G401.6 (cell line): ENCODE measurements at regions not wholly inside any gene's neighbourhood (a gene's known extent, or its start where the extent isn't known, plus 50 kb on each side); places are given as distances from the start of the nearest gene placed in this dataset.

Experiments
- FAIRE-seq: peaks from 2 replicates; lab custom pipeline; 2012; peaks lifted over from hg19 to GRCh38; lab: Jason Lieb, UNC

GRCh38 chr6:168964138-168964835 is 289.4 kb downstream of the THBS2 start:
- no peak for FAIRE-seq

GRCh38 chr6:168962886-168963285 is 290.8 kb downstream of the THBS2 start:
- no peak for FAIRE-seq

- FAIRE-seq, result no peak
These were observed 292.4 kb downstream of the THBS2 start for GRCh38 chr6:168961264-168961656.

GRCh38 chr6:168960551-168961263 is 292.9 kb downstream of the THBS2 start:
- no peak for FAIRE-seq

GRCh38 chr6:168959696-168960095 is 293.9 kb downstream of the THBS2 start:
- no peak for FAIRE-seq

- FAIRE-seq, result peak; percentile 98
These were observed 296.5 kb downstream of the THBS2 start for GRCh38 chr6:168956884-168957730.

GRCh38 chr6:168956141-168956838 is 297.4 kb downstream of the THBS2 start:
- no peak for FAIRE-seq

- peak; percentile 15 for FAIRE-seq
These were observed 300.2 kb downstream of the THBS2 start for GRCh38 chr6:168953461-168953860.

GRCh38 chr6:168951217-168951616 is 302.4 kb downstream of the THBS2 start:
- FAIRE-seq, result no peak

GRCh38 chr6:168950858-168951214 is 302.8 kb downstream of the THBS2 start:
- FAIRE-seq, result no peak

GRCh38 chr6:168949981-168950857 is 303.4 kb downstream of the THBS2 start:
- no peak for FAIRE-seq

- FAIRE-seq, result no peak
These were observed 304.6 kb downstream of the THBS2 start for GRCh38 chr6:168948990-168949531.

GRCh38 chr6:168948002-168948401 is 305.6 kb downstream of the THBS2 start:
- no peak for FAIRE-seq

- no peak for FAIRE-seq
These were observed 310.3 kb downstream of the THBS2 start for GRCh38 chr6:168943231-168943905.

- FAIRE-seq, result no peak
These were observed 311.0 kb downstream of the THBS2 start for GRCh38 chr6:168942646-168943045.

- no peak for FAIRE-seq
These were observed 312.6 kb downstream of the THBS2 start for GRCh38 chr6:168941036-168941435.

GRCh38 chr6:168939796-168940195 is 313.9 kb downstream of the THBS2 start:
- peak; percentile 99 for FAIRE-seq

GRCh38 chr6:168939041-168939440 is 314.6 kb downstream of the THBS2 start:
- FAIRE-seq, result no peak

GRCh38 chr6:168938546-168938945 is 315.1 kb downstream of the THBS2 start:
- no peak for FAIRE-seq

GRCh38 chr6:168937054-168937453 is 316.6 kb downstream of the THBS2 start:
- FAIRE-seq, result peak; percentile 99

- FAIRE-seq, result no peak
These were observed 318.0 kb downstream of the THBS2 start for GRCh38 chr6:168935628-168936010.
